ENCODE measurements at regions not wholly inside any gene's neighbourhood (a gene's known extent, or its start where the extent isn't known, plus 50 kb on each side); places are given as distances from the start of the nearest gene placed in this dataset.

DNA sequence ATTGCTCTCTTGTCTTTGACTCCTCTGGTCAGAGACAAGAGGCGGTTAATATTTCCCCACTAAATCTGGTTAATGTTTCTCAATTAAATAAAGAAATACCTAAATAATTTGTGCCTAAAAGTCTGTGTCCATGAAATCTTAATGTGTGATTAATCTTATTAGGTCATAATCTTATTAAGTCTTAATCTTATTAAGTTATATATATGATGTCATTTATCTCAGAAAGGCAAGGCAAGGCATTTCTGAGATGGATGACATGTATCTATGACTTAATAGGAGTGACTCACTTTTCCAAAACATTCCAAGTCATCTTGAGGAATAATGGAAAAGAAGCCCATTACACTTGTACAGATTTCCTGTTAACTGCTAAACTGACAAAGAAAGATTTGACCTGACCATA is 74.7 kb downstream of the TRAM1L1 start:
- TF ChIP-seq, protein P1, sequence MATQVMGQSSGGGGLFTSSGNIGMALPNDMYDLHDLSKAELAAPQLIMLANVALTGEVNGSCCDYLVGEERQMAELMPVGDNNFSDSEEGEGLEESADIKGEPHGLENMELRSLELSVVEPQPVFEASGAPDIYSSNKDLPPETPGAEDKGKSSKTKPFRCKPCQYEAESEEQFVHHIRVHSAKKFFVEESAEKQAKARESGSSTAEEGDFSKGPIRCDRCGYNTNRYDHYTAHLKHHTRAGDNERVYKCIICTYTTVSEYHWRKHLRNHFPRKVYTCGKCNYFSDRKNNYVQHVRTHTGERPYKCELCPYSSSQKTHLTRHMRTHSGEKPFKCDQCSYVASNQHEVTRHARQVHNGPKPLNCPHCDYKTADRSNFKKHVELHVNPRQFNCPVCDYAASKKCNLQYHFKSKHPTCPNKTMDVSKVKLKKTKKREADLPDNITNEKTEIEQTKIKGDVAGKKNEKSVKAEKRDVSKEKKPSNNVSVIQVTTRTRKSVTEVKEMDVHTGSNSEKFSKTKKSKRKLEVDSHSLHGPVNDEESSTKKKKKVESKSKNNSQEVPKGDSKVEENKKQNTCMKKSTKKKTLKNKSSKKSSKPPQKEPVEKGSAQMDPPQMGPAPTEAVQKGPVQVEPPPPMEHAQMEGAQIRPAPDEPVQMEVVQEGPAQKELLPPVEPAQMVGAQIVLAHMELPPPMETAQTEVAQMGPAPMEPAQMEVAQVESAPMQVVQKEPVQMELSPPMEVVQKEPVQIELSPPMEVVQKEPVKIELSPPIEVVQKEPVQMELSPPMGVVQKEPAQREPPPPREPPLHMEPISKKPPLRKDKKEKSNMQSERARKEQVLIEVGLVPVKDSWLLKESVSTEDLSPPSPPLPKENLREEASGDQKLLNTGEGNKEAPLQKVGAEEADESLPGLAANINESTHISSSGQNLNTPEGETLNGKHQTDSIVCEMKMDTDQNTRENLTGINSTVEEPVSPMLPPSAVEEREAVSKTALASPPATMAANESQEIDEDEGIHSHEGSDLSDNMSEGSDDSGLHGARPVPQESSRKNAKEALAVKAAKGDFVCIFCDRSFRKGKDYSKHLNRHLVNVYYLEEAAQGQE (IDR thresholded peaks at IDR 0.05; ENCODE audit: insufficient read depth in 1 of 2, low read depth in 2 of 2, low read length in 2 of 2), result no peak
- TF ChIP-seq SIN3A (IDR thresholded peaks at IDR 0.05; ENCODE audit: borderline replicate concordance, insufficient read depth, low read length) (no peak), POLR2AphosphoS5 (IDR thresholded peaks at IDR 0.05; ENCODE audit: low read depth, low read length) (no peak), TAF1 (IDR thresholded peaks at IDR 0.05; ENCODE audit: borderline replicate concordance, insufficient read depth, low read length) (no peak), FOXP2 (optimal IDR thresholded peaks at IDR 0.05; ENCODE audit: borderline replicate concordance, extremely low read depth, extremely low read length, insufficient read depth) (no peak)

All from PFSK-1 (cell line).